H1 (cell line): ENCODE measurements at regions not wholly inside any gene's neighbourhood (a gene's known extent, or its start where the extent isn't known, plus 50 kb on each side); places are given as distances from the start of the nearest gene placed in this dataset.
"Not testable (repeated sequence)": the region's sequence is repeated elsewhere in the genome, so short reads cannot be mapped to it uniquely, and the experiment has no call there.

Experiments used
- CTCF ChIA-PET: fragments of 300-600 bp; sonication (Branson Sonifier 250); formaldehyde crosslinking; loops from one replicate; lab custom pipeline; 2021; ENCODE audit not compliant: partially characterized antibody; lab: Charles Lee
- POLR2A ChIA-PET: fragments of 300-600 bp; sonication (Branson Sonifier 250); formaldehyde crosslinking; loops from one replicate; lab custom pipeline; 2021; ENCODE audit warnings: inconsistent platforms; ENCODE audit not compliant: partially characterized antibody; lab: Charles Lee
- DNase-seq, 2 experiments: peaks; one replicate each; pipeline versions ENCODE4 v3.0.0 to v3.0.0-alpha.2; 2010 to 2022; ENCODE audit warnings: low spot score in 2 of 2, low read depth in 1 of 2, mixed read lengths in 1 of 2
- FAIRE-seq: peaks from 2 replicates; lab custom pipeline; 2011; peaks lifted over from hg19 to GRCh38; lab: Jason Lieb, UNC
- H2AFZ ChIP-seq: 2 replicates; pipeline ENCODE4 v1.8.1; 2012; ENCODE audit warnings: low read length, inconsistent platforms
- H2AK5ac ChIP-seq: 2 replicates; pipeline ENCODE4 v1.6.1; 2013; ENCODE audit warnings: low read depth, low read length
- H2BK120ac ChIP-seq: replicated peaks from 2 replicates; pipeline ENCODE3; 2013; ENCODE audit warnings: low read depth, low read length, inconsistent platforms
- H2BK12ac ChIP-seq: 2 replicates; pipeline ENCODE4 v1.6.1; 2013; ENCODE audit warnings: low read depth, low read length
- H2BK15ac ChIP-seq: 2 replicates; pipeline ENCODE4 v1.6.1; 2013; ENCODE audit warnings: low read length
- H2BK20ac ChIP-seq: 2 replicates; pipeline ENCODE4 v1.6.1; 2013; ENCODE audit warnings: low read length
- H2BK5ac ChIP-seq: 2 replicates; pipeline ENCODE4 v1.6.1; 2013; ENCODE audit warnings: low read depth, low read length
- H3K14ac ChIP-seq: 2 replicates; pipeline ENCODE4 v1.6.1; 2013; ENCODE audit warnings: inconsistent platforms; ENCODE audit not compliant: insufficient read length
- H3K18ac ChIP-seq: 2 replicates; pipeline ENCODE4 v1.6.1; 2013; ENCODE audit warnings: low read length; ENCODE audit errors: extremely low read depth
- H3K23ac ChIP-seq: 2 replicates; pipeline ENCODE4 v1.6.1; 2013; ENCODE audit warnings: inconsistent platforms; ENCODE audit not compliant: insufficient read length
- H3K23me2 ChIP-seq: 2 replicates; pipeline ENCODE4 v1.6.1; 2013; ENCODE audit warnings: low read depth, low read length
- H3K27ac ChIP-seq: 2 replicates; pipeline ENCODE4 v1.6.1; 2011; ENCODE audit warnings: low read depth, low read length, inconsistent platforms
- H3K27me3 ChIP-seq, 4 experiments: replicated peaks in 1 of 4; 1 replicate in 1 of 4; 2 replicates in 3 of 4; pipeline versions ENCODE4 v1.6.1 to v1.8.1; 2011 to 2013; ENCODE audit warnings: low read length in 3 of 4, mild to moderate bottlenecking in 3 of 4, inconsistent platforms in 2 of 4, mixed read lengths in 2 of 4, moderate library complexity in 1 of 4; ENCODE audit not compliant: control insufficient read depth in 3 of 4, insufficient read depth in 3 of 4; ENCODE audit errors: extremely low read depth in 1 of 4
- H3K36me3 ChIP-seq, 4 experiments: 2 replicates each; pipeline versions ENCODE4 v1.6.1 to v1.8.1; 2011 to 2013; ENCODE audit warnings: mild to moderate bottlenecking in 4 of 4, low read length in 3 of 4, moderate library complexity in 2 of 4, control low read depth in 1 of 4, inconsistent platforms in 1 of 4; ENCODE audit not compliant: insufficient read depth in 4 of 4, control insufficient read depth in 2 of 4
- H3K4ac ChIP-seq: replicated peaks from 2 replicates; pipeline ENCODE3; 2013; ENCODE audit warnings: low read length, low read depth, mixed read lengths, inconsistent platforms; ENCODE audit not compliant: insufficient read length
- H3K4me1 ChIP-seq, 4 experiments: replicated peaks in 1 of 4; 1 replicate in 1 of 4; 2 replicates in 3 of 4; pipeline versions ENCODE4 v1.6.1 to v1.8.1; 2011 to 2013; ENCODE audit warnings: low read length in 3 of 4, inconsistent platforms in 2 of 4, mixed read lengths in 1 of 4; ENCODE audit not compliant: insufficient read depth in 4 of 4, control insufficient read depth in 3 of 4
- H3K4me2 ChIP-seq, 2 experiments: 2 replicates each; pipeline versions ENCODE4 v1.6.1 to v1.8.1; 2011 to 2013; ENCODE audit warnings: low read depth in 2 of 2, low read length in 2 of 2, control low read depth in 1 of 2, inconsistent platforms in 1 of 2, mild to moderate bottlenecking in 1 of 2; ENCODE audit not compliant: insufficient read depth in 1 of 2
- H3K4me3 ChIP-seq, 4 experiments: fragments of 200-600, 300-600 bp in 1 of 4; sonication (generic), shearing (Covaris generic), sonication (Bioruptor Twin) in 1 of 4; 2 replicates each; pipeline versions ENCODE4 v1.5.1 to v1.8.1; 2011 to 2016; ENCODE audit warnings: low read length in 4 of 4, low read depth in 3 of 4, control low read depth in 2 of 4, inconsistent platforms in 2 of 4, mild to moderate bottlenecking in 2 of 4, mixed read lengths in 1 of 4, moderate library complexity in 1 of 4; ENCODE audit not compliant: insufficient read depth in 2 of 4; ENCODE audit errors: extremely low read depth in 1 of 4
- H3K56ac ChIP-seq: replicated peaks from 2 replicates; pipeline ENCODE3; 2013; ENCODE audit warnings: low read depth, mild to moderate bottlenecking, mixed read lengths, low read length, inconsistent platforms; ENCODE audit not compliant: insufficient read length
- H3K79me1 ChIP-seq: 2 replicates; pipeline ENCODE4 v1.6.1; 2013; ENCODE audit warnings: low read depth, low read length, control low read depth
- H3K79me2 ChIP-seq, 2 experiments: 2 replicates each; pipeline versions ENCODE4 v1.6.1 to v1.8.1; 2012 to 2013; ENCODE audit warnings: low read length in 2 of 2, mild to moderate bottlenecking in 2 of 2, inconsistent platforms in 1 of 2; ENCODE audit not compliant: insufficient read depth in 2 of 2, control insufficient read depth in 1 of 2
- H3K9ac ChIP-seq, 4 experiments: replicated peaks in 1 of 4; 1 replicate in 1 of 4; 2 replicates in 3 of 4; pipeline versions ENCODE4 v1.6.1 to v1.8.1; 2011 to 2013; ENCODE audit warnings: low read depth in 3 of 4, low read length in 3 of 4, control low read depth in 2 of 4, mild to moderate bottlenecking in 2 of 4, moderate library complexity in 2 of 4, inconsistent platforms in 1 of 4; ENCODE audit errors: extremely low read depth in 1 of 4
- H3K9me3 ChIP-seq, 2 experiments: 2 replicates each; pipeline versions ENCODE4 v1.6.1 to v1.8.1; 2012 to 2013; ENCODE audit warnings: mild to moderate bottlenecking in 2 of 2, moderate library complexity in 2 of 2, control low read depth in 1 of 2, inconsistent platforms in 1 of 2, low read depth in 1 of 2, low read length in 1 of 2, mixed read lengths in 1 of 2; ENCODE audit not compliant: insufficient read depth in 2 of 2
- H4K20me1 ChIP-seq, 2 experiments: replicated peaks in 1 of 2; 2 replicates each; pipeline versions ENCODE3 to v1.8.1; 2011 to 2013; ENCODE audit warnings: inconsistent platforms in 2 of 2, low read length in 2 of 2, mild to moderate bottlenecking in 1 of 2; ENCODE audit not compliant: insufficient read depth in 2 of 2, control insufficient read depth in 1 of 2
- H4K5ac ChIP-seq: 2 replicates; pipeline ENCODE4 v1.6.1; 2013; ENCODE audit warnings: low read length, low read depth, mixed read lengths, inconsistent platforms; ENCODE audit not compliant: insufficient read length
- H4K8ac ChIP-seq: 2 replicates; pipeline ENCODE4 v1.8.0; 2013; ENCODE audit warnings: mild to moderate bottlenecking, moderate library complexity, low read length, inconsistent platforms; ENCODE audit not compliant: insufficient read depth; ENCODE audit errors: extremely low read depth
- H4K91ac ChIP-seq: replicated peaks from 2 replicates; pipeline ENCODE3; 2013; ENCODE audit warnings: low read length, mixed read lengths, inconsistent platforms; ENCODE audit not compliant: insufficient read length
- JUN ChIP-seq: IDR thresholded peaks from 2 replicates; pipeline ENCODE4 v1.6.1; 2011; ENCODE audit warnings: low read depth, mild to moderate bottlenecking, improper control_type of control experiment, low read length
- RAD21 ChIP-seq, 2 experiments: IDR thresholded peaks in 1 of 2; conservative IDR thresholded peaks in 1 of 2; 2 replicates each; pipeline ENCODE4 v1.6.1; 2011; ENCODE audit warnings: low read depth in 2 of 2, low read length in 2 of 2, improper control_type of control experiment in 1 of 2, inconsistent platforms in 1 of 2, mild to moderate bottlenecking in 1 of 2, moderate library complexity in 1 of 2
- TAF1 ChIP-seq: IDR thresholded peaks from 2 replicates; pipeline ENCODE4 v1.6.1; 2011; ENCODE audit warnings: mild to moderate bottlenecking, low read depth, low read length
- TBP ChIP-seq: IDR thresholded peaks from 2 replicates; pipeline ENCODE4 v1.6.1; 2011; ENCODE audit warnings: low read depth, low read length, improper control_type of control experiment
- WGBS, 2 experiments: shearing (Covaris generic) in 1 of 2; methylation state at CpG; one replicate each; pipeline versions ENCODE4 v1.1.6 to v1.1.7; 2013 to 2015; ENCODE audit warnings: low lambda C conversion rate in 2 of 2, mixed read lengths in 2 of 2, inconsistent platforms in 1 of 2, low coverage in 1 of 2, missing lambda C conversion rate in 1 of 2; ENCODE audit not compliant: insufficient replicate concordance in 2 of 2, insufficient coverage in 1 of 2, insufficient read length in 1 of 2; ENCODE audit errors: extremely low coverage in 1 of 2, missing lambda C conversion rate in 1 of 2; 5-methylcytosine and 5-hydroxymethylcytosine counted together
- TF ChIP-seq, protein P1 (sequence below): IDR thresholded peaks from 2 replicates; pipeline ENCODE4 v1.6.1; 2011; ENCODE audit warnings: low read depth, mild to moderate bottlenecking, low read length; ENCODE audit not compliant: insufficient read depth

DNA sequence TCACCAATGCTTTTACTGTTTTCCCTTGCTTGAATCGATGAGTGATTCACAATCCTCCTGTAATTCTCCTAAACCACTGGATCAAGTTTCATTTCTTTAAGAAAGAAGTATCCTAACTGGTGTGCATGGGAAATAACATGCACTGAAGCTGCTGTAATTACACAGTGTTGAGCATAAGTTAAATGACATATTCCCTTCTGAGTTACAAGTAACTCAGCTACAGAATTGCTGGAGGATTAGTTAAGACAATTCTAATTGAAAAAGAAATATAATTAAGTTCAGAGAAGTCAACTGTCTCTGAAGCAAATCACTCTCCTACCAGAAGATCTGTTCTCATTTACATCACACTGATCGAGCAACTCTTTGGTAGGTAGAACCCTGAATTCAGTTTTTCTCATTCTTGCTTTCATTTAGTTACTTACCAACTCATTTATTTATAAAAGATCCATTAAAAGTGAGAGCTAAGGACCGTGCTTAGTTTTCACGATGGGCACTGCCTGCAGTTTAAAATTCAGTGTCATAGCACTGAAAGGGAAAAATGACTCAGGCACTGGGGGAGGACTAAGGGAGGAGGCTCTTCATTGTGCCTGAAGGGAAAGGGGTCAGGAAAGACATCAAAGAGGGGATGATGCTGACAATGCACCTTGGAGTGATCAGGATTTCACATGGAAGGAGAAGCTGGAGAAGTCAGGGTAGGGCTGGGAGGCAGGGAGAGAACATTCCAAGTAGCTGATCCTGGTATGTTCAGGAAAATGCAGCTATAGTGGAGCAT lies 327.2 kb downstream of the EMP1 start (continued):
- TF ChIP-seq RAD21 (IDR thresholded peaks at IDR 0.05 in 1 of 2, conservative IDR thresholded peaks at IDR 0.05 in 1 of 2; ENCODE audit: low read depth in 2 of 2, low read length in 2 of 2) (no peak), JUN (no peak), TAF1 (no peak), TBP (no peak)
- TF ChIP-seq, protein P1, sequence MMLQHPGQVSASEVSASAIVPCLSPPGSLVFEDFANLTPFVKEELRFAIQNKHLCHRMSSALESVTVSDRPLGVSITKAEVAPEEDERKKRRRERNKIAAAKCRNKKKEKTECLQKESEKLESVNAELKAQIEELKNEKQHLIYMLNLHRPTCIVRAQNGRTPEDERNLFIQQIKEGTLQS: no peak

DNA sequence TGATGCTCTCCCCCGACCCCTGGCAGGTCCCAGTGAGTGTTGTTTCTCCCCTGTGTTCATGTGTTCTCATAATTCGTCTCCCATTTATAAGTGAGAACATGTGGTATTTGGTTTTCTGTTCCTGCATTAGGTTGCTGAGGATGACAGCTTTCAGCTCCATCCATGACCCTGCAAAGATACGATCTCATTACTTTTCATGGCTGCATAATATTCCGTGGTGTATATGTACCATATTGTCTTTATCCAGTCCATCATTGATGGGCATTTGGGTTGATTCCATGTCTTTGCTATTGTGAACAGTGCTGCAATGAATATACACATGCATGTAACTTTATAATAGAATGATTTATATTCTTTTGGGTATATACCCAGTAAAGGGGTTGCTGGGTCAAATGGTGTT lies 321.5 kb downstream of the EMP1 start:
- H4K20me1 ChIP-seq, H3K56ac ChIP-seq, H3K27ac ChIP-seq, H3K79me2 ChIP-seq, H3K9me3 ChIP-seq, H3K4me2 ChIP-seq, H3K36me3 ChIP-seq, H3K14ac ChIP-seq, H3K4me1 ChIP-seq, DNase-seq, H2BK20ac ChIP-seq, H3K9ac ChIP-seq, H3K4me3 ChIP-seq, H2BK120ac ChIP-seq, H4K91ac ChIP-seq, H3K18ac ChIP-seq, H3K23me2 ChIP-seq, H2AK5ac ChIP-seq, H3K27me3 ChIP-seq, H4K8ac ChIP-seq, H4K5ac ChIP-seq, FAIRE-seq, POLR2A ChIA-PET, H3K23ac ChIP-seq, H2BK12ac ChIP-seq, H3K79me1 ChIP-seq, H2BK15ac ChIP-seq, H2BK5ac ChIP-seq, H2AFZ ChIP-seq, H3K4ac ChIP-seq: not testable (repeated sequence)
- 87% methylated on average over 4 of the region's 4 CpGs; no CpG with 5 or more reads in 1 of the 2 experiments for WGBS, 2 experiments
- CTCF ChIA-PET: interaction anchor here (1.0 to 1.4 kb wide), 2 partner anchors 9 to 240 kb away, joined by 3 to 4 read pairs; no protein-coding TSS in a partner anchor
